HG03066 (cell line): ENCODE measurements at regions not wholly inside any gene's neighbourhood (a gene's known extent, or its start where the extent isn't known, plus 50 kb on each side); places are given as distances from the start of the nearest gene placed in this dataset.
A peak's percentile ranks its signal among the peaks of the same experiment; 100 is the strongest.

Experiments
- ATAC-seq: cut with Tn5 transposase; IDR thresholded peaks from one replicate; pipeline ENCODE4 v1.9.1; 2021; ENCODE audit warnings: low read depth; ENCODE audit not compliant: unreplicated experiment

DNA sequence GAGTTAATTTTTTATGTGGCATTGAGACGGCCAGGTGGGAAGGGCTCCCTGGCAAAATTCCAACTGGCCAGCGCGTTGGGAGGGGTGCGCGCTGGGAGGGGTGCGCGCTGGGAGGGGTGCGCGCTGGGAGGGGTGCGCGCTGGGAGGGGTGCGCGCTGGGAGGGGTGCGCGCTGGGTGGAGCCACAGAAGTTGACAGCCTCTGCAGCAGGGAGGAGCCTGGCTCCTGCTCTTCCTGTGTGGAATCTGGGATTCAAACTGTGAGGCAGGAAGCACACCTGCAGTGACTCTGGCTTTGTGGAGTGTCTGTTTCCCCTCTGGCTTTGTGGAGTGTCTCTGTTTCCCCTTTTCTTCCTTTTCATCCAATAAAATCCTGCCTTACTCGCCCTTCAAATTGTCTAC is 147.9 kb upstream of the CBLN2 start:
- no peak for ATAC-seq

DNA sequence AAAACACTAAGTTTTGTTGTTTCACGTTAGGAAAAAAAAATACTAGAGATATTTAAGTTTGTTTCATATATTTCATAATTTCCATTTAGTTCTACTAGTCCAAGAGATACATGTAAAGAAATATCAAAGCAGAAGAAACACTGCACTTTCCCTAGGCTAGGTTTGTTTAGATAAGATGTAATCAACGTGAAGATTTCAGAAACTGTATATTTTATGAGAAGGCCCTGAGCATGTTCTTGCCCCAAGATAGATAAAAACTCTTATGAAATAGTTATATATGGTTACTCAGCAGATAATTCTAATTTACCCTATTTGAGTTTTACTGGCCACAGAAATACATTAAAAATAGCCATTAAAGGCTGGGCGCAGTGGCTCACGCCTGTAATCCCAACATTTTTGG is 143.6 kb upstream of the CBLN2 start:
- ATAC-seq, result no peak

DNA sequence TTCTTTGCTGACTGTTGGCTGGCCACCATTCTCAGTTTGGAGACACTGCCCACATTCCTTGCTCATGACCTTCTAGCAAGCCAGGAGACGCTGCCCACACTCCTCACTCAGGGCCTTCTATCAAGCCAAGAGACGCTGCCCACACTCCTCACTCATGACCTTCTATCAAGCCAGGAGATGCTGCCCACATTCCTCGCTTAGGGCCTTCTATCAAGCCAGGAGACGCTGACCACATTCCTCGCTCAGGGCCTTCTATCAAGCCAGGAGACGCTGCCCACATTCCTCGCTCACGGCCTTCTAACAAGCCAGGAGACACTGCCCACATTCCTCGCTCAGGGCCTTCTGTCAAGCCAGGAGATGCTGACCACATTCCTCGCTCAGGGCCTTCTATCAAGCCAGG is 131.3 kb upstream of the CBLN2 start:
- ATAC-seq, result no peak

DNA sequence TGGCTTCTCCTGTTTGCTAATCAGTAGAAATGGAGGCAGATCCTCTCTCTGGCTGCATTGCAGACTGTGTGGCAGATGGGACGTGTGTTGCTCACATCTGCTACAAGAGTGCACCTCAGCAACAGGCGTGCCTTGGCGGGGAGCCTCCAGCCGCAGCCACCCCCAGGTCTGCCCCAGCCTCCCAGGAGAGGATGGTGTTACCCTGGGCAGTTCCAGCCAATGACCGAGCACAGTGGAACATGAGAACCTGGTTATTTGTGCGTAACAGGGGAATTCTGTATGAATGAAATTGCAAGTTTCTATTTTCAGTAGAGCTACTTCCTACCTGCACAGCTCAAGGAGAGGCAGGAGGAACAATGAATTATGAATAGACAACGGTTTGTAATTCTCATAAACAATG is 130.6 kb upstream of the CBLN2 start:
- peak; percentile 90 for ATAC-seq

DNA sequence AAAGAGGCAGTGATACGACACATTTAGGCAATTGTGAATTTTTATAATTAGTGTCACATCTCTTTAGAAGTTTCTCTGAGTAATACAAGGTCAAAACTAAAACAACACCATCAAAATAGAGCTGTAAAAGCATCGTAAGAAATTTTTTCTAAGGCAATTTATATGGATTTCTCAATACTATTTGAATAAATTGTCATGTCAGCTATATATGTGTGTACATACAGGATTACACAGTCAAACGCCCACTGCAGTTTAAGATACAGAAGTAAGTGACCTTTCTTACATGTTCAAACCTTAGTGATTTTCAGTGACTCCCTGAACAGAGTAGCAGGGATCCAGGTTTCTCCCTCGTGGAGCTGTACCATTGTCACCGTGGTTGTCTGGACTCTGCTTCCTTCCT is 129.1 kb upstream of the CBLN2 start:
- no peak for ATAC-seq

DNA sequence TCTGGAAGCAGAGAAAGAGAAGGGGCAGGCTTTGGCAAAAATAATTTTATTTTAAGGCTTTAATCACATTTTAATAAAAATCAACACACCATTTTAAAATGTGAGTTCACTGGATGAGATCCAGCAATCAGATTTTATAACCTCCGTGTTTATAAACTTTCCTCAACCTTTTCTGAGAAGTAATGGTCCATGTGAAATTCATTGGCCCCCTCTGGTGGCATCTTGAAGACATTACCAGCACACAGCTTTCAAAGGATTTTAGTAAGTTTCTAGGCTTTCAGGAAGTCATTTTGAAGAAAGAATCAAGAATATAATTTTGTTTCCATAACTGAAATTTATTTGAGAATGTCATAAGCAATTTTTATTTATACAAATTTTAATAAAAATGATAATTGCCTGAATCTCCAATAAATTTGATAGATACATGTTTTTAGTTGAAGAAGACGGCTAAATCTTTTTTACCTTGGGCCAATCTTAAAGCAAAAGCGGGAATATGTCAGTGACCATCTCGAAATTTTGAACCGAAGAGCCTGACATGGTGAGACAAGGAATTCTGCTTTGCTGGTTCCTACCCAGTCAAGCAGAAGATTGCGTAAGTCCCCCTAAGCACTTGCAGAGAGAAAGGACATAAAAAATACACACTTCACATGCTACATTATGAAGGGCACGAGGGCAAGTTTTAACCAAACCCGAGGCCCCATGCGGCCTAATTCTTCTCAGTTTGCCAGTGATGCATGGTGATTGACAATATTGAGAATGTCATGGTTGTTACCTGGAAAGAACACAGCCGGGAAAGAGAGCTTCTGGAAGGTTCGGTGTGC is 128.4 kb upstream of the CBLN2 start:
- ATAC-seq, result peak; percentile 43

DNA sequence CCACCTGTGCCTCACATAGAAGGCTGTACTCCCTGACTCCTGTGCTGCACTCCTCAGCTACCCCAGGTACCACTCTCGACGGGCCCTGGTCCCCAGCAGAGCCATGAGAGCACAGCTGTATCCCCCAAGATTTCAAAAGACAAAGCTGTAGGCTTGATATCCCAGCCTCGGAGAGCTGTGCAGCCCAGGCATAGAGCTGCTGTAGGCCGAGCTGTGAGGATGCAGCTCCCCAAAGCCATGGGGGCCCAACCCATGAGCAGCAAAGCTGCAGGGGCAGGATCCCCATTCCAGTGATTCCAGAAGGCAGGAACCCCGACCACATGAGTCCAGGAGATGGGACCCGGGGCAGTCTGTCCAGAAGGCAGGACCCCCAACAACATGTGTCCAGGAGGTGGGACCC is 123.8 kb upstream of the CBLN2 start:
- no peak for ATAC-seq

DNA sequence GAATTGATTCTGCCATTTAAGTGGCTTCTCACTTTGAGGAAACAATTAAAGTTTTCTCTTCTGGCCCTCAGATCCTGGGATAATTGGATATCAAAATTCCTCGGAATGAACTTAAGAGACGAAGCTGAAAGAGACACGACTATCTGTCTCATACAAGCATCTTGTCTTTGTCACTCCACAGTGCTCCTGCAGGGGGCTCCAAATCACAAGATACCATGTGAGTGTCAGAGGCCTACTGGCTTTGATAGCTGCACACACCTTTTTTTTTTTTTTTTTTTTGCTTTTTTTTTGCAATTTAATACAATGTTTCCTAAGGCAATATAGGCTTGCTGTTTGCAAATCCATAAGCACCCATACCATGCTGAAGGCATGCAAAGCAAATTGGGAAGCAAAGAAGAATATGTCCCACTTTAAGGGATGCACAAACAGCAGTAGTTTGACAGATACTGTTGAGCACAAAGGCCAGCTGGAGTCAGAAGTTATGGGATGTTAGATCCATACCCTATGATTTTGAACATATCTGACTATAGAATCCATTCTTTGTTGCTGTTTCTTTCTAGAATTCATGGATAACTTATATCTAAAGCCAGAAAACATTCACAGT is 109.0 kb upstream of the CBLN2 start:
- ATAC-seq, result peak; percentile 95

DNA sequence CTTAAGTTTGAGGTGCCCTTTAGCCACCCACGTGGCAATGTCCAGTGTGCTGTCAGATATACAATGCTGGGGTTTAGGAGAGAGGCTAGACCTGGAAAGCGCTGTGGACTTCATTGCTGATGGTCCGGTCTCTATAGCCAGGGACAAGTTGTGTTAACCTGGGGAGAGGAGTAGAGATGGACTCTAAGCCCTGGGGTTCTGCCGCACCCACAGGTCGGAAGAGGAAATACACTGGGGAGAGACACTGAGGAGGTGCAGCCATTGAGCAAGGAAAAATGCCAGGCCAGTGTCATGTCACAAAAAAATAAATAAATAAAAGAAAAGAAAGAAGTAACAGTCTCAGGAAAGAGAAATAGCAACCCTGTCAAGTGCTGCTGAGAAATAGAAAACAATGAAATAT is 106.9 kb upstream of the CBLN2 start:
- ATAC-seq, result no peak

DNA sequence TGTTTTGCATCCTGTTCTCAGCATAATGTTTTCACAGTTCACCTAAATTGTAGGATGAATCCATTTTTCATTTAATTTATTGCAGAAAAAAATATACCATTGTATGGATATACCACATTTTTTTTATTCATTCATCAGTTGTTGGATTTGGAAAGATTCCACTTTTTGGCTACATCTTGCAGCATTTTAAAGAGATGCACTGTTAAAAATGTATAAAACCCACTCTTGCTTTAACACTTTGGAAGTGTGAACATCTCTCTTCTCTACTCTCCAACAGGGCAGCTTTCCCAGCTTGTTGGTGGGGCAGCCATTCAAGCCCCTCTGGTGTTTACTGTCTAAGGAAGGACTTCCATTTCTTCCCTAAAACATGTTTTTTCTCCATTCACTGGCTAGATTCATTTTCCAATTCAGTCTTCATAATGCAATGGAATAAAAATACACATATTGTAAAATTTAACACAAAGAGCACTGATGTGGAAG is 104.4 kb upstream of the CBLN2 start:
- ATAC-seq, result no peak

DNA sequence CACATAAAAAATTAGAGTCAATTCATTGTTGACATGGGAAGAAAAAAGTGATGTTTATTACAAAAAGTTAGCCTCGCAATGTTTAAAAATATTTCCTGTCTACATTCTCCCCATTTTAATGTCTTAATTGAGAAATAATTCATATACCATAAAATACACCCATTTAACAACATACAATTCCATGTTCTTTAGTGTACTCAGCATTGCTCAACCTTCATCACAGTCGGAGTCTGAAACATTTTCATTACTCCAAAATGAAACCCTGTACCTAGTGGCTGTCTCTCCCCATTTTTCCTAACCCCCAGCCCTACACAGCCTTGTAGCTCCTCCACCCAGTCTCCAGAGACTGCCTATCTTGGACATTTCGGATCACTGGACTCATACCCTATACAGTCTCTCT is 103.9 kb upstream of the CBLN2 start:
- no peak for ATAC-seq

DNA sequence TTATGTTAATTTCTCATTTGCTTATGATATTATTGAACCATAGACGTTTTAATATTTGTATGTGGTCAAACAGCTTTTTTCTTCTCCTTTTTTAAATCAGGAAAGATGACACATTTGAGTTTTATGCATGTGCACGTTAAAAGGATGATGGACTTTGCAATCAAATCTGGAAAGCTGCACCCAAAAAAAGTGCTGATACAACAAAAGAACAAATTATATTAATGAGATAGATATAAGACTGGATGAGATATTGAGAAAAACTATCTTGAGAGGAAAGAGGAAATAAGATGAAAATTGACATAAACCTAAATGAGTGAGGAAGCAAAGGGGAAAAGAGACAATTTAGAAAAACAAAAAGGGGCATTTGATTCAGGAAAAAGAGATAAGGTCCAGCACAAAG is 96.4 kb upstream of the CBLN2 start:
- ATAC-seq, result no peak

DNA sequence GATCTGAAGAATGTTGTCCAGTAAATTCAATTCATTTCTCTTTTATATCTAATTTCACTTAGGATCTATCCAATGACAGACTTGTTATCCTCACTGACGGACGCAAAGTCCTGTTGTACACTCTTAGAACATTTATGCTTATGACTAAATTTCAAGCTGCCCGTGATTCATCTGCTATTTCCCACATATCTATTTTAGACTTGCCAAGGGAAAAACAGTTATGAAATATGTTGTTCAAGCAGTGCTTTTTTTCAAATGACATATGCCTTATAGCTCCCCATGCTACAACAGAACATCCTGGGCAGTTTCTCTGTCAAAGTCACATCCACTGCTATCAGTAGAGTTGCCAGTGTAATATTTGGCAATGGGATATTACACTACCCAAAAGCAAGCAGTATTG is 94.2 kb upstream of the CBLN2 start:
- no peak for ATAC-seq

DNA sequence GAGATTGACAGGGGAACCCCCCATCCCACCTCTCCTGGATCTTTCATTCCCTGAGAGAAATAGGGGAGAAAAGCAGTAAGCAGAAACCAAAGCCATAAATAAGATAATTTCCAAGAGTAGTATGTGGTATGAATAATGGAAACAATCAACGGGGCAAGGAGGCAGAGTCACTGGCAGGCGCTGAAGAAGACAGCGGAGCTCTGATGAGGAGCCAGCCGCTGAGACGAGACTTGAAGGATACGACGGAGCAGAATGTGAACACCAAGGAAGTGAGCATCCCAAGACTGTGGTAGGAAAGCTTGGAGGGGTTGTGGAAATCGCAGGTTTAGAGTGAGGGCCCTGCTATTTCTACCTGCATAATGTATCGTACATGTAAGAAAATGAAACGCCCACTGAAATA is 93.6 kb upstream of the CBLN2 start:
- no peak for ATAC-seq

DNA sequence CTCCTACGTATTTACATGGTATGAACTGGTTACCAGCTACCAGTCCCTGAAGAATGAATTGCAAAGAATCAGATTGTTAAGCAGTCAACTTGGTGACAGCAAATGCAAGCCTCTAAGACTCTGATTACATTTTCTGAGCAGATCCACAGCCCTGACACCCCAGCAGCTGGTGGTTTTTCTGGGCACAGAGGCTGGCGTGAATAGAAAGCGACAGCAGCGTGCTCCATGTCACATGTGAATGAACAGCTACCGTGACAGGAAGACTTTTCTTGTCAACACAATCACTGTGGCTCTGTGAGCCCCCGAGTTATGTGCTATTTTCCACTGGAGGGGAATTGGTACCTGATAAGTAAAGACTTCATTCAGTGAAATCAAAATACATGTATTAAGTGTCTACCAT is 93.2 kb upstream of the CBLN2 start:
- no peak for ATAC-seq

DNA sequence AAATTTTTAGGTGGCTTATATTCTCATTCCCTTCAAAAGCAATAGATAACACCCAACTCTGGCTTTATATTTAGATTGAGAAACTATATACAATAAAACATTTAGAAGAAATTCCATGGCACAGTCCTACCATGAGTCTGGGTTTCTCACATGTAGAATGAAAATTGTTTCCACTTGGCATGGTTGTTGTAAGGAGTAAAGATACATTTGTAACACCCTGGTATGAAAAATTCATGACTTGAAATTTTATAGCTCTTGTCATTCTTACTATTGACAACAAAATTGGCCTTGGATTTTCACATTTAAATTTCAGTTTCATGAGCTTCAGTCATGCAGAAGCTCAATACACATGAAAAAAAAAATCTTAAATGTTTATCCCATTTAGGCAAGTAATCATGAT is 92.5 kb upstream of the CBLN2 start:
- ATAC-seq, result no peak

DNA sequence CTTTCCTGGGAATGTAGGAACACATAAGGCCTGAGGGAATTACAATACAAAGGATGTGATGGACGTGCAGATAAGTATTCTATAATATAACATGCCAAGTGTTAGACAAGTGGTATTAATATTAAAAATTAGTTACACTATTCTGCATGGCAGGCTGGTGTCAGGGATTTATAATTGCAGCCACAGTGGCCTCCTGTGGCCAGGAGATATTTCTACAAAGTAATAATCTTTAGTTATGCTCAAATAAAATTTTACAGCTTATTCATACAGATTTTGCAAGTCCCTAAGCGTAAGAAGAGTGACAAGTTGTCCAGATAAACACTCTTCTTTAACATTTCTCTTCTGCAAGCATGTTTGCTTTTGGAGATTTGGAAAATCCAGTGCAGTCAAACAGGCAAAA is 90.4 kb upstream of the CBLN2 start:
- ATAC-seq, result no peak

DNA sequence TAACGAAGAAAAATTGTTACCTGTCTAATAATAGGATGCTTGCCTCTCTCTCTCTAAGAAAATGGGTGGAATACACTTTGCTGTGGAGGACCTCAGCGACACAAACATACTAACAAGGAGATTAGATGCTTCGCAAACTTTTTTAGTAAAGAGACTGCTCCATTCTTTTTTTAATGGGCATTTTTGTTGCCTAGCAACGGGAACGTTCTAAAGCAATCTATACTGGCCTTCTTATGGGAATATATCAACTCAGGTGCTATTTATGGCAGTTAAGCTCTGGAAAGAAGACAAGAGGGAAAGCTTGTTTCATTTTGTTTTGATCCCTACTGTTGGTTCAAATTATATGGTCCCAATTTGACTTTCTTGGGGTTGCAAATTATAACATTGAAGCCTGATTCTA is 86.8 kb upstream of the CBLN2 start:
- no peak for ATAC-seq

DNA sequence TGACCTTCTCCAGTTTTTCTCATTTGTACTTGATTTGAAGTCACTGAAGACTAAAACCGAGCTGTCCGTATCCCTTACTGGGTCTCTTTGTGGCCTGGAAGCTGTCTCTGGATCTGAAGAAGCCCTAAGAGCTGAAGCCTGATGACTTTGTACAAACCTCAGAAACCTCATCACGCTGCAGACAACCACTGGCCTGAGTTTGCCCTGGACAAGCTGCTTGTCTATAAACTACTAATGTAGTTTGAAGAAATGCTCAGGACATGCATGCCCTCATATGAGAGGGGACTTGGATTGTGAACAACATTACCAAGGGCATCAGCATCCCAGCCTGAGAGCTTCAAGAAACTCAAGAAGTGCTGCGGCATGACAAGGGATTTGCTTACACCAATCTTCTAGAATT is 79.3 kb upstream of the CBLN2 start:
- ATAC-seq, result no peak

DNA sequence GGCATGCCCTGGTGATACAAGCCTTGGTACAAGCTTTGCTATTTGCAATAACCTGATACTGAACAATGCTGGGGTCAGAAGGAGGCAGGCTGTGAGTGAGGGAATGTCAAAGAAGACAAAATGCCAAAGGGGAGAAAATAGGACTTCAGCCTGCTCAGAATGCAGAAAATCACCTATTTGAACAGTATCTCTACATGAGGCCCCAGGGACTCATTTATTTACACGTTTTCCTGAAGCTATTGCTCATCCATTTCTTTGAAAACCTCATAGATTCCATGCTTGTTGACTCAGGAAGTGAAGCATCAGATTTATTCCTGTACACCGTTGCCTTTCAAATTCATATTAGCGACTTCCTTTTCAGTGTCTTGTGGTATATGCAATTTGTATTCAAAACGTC is 69.4 kb upstream of the CBLN2 start:
- no peak for ATAC-seq

DNA sequence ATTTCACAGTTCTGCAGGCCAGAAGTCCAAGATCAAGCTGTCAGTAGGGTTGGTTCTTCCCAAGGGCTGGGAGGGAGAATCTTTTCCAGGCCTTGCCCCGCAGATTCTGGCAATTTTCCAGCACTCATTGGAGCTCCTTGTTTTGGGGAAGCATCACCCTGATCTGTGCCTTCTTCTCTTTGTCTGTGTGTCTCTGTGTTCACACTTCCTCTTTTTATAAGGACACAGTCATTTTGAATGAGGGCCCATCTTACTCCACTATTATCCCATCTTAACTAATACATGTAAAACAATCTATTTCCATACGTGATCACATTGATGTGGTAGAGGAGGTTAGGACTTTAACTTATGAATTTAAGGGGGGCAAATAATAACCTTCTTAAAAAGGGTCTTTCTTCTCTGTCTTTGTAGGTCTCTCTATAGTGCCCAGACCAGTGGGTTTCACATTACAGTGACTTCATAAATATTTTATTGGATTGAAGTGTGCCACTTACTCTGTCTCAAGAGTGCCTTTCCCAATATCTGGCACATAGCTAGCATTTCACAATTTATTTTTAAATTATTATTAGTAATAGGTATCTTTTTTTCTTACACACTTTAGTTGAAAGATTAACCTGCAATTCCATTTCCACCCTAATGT is 68.9 kb upstream of the CBLN2 start:
- ATAC-seq, result no peak

DNA sequence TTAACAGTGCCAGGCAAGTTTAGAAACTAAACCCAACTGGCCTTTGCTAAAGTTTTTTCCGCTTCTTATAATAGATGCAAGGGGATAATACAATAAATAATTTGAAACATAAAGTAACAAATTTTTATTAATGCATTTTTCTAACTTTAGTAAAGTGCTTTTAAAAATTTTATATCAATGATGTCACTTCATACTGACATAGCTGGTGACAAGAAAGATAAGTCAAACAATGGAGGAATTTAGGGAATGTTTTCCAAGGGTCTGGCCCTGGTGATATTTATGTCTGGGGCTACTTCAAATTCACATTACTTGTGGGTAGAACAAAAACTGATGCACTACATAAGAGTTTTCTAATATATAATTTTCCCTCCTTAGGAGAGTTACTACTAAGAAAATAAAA is 61.2 kb upstream of the CBLN2 start:
- ATAC-seq, result no peak
